ENCODE measurements at regions not wholly inside any gene's neighbourhood (a gene's known extent, or its start where the extent isn't known, plus 50 kb on each side); places are given as distances from the start of the nearest gene placed in this dataset.

GRCh38 chr14:101074196-101075024 lies 170.9 kb upstream of the RTL1 start:
- Histone ChIP-seq H3K4me3 (no peak overlapping the region), H3K4me1 (peaks cover 23% of the 10 kb centered on the region), H3K36me3 (no peaks in the 10 kb centered on the region), H3K27ac (no peak overlapping the region), H3K9me3 (no peaks in the 10 kb centered on the region), H3K27me3 (no peaks in the 10 kb centered on the region)
- peak in 1 of 2 donors; percentile 71 for DNase-seq (ENCODE audit: extremely low spot score in 2 of 2)
- no peak for TF ChIP-seq POLR2A (IDR thresholded peaks at IDR 0.05)
- TF ChIP-seq, protein P1, sequence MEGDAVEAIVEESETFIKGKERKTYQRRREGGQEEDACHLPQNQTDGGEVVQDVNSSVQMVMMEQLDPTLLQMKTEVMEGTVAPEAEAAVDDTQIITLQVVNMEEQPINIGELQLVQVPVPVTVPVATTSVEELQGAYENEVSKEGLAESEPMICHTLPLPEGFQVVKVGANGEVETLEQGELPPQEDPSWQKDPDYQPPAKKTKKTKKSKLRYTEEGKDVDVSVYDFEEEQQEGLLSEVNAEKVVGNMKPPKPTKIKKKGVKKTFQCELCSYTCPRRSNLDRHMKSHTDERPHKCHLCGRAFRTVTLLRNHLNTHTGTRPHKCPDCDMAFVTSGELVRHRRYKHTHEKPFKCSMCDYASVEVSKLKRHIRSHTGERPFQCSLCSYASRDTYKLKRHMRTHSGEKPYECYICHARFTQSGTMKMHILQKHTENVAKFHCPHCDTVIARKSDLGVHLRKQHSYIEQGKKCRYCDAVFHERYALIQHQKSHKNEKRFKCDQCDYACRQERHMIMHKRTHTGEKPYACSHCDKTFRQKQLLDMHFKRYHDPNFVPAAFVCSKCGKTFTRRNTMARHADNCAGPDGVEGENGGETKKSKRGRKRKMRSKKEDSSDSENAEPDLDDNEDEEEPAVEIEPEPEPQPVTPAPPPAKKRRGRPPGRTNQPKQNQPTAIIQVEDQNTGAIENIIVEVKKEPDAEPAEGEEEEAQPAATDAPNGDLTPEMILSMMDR (IDR thresholded peaks at IDR 0.05), result no peak
- no peak for TF ChIP-seq POLR2AphosphoS5 (IDR thresholded peaks at IDR 0.05; ENCODE audit: insufficient read depth in 1 of 2, low read depth in 1 of 2)
- intact Hi-C loops (cut with DNase I), result no loop called here

- peak in 1 of 2 donors; percentile 52 for DNase-seq (ENCODE audit: extremely low spot score in 2 of 2)
- H3K27me3 ChIP-seq, result no peaks in the 10 kb centered on the region
Measured at GRCh38 chr14:101075025-101075800, 171.7 kb upstream of the RTL1 start.

GRCh38 chr14:101075801-101076413 lies 172.4 kb upstream of the RTL1 start:
- H3K4me3 ChIP-seq, result no peak overlapping the region
- intact Hi-C loops (cut with DNase I), result no loop called here
- no peak for TF ChIP-seq POLR2AphosphoS5 (IDR thresholded peaks at IDR 0.05; ENCODE audit: insufficient read depth in 1 of 2, low read depth in 1 of 2)
- H3K9me3 ChIP-seq, result no peaks in the 10 kb centered on the region
- H3K4me1 ChIP-seq, result peaks cover 23% of the 10 kb centered on the region
- peak in 1 of 2 donors; percentile 95 for DNase-seq (ENCODE audit: extremely low spot score in 2 of 2)
- no peaks in the 10 kb centered on the region for H3K27me3 ChIP-seq
- H3K27ac ChIP-seq, result no peak overlapping the region
- H3K36me3 ChIP-seq, result no peaks in the 10 kb centered on the region

More at GRCh38 chr14:101075025-101075800, 171.7 kb upstream of the RTL1 start:
- H3K4me3 ChIP-seq, result no peak overlapping the region
- no peak for TF ChIP-seq POLR2AphosphoS5 (IDR thresholded peaks at IDR 0.05; ENCODE audit: insufficient read depth in 1 of 2, low read depth in 1 of 2)
- TF ChIP-seq POLR2A (IDR thresholded peaks at IDR 0.05), result no peak
- TF ChIP-seq, protein P1 (IDR thresholded peaks at IDR 0.05), result no peak
- no peak overlapping the region for H3K27ac ChIP-seq
- peaks cover 23% of the 10 kb centered on the region for H3K4me1 ChIP-seq
- H3K36me3 ChIP-seq, result no peaks in the 10 kb centered on the region
- H3K9me3 ChIP-seq, result no peaks in the 10 kb centered on the region
- intact Hi-C loops (cut with DNase I), result no loop called here

GRCh38 chr14:101076451-101077198 lies 173.1 kb upstream of the RTL1 start:
- no peak for DNase-seq (ENCODE audit: extremely low spot score in 2 of 2)
- Histone ChIP-seq H3K27me3 (no peaks in the 10 kb centered on the region), H3K9me3 (no peaks in the 10 kb centered on the region), H3K36me3 (no peaks in the 10 kb centered on the region), H3K4me3 (no peak overlapping the region), H3K27ac (no peak overlapping the region), H3K4me1 (peaks cover 23% of the 10 kb centered on the region)
- intact Hi-C loops (cut with DNase I), result no loop called here
- TF ChIP-seq, protein P1 (IDR thresholded peaks at IDR 0.05), result no peak
- TF ChIP-seq POLR2A (IDR thresholded peaks at IDR 0.05) (no peak), POLR2AphosphoS5 (IDR thresholded peaks at IDR 0.05; ENCODE audit: insufficient read depth in 1 of 2, low read depth in 1 of 2) (no peak)

All from vagina (tissue), 2 donors.